ENCODE measurements at regions not wholly inside any gene's neighbourhood (a gene's known extent, or its start where the extent isn't known, plus 50 kb on each side); places are given as distances from the start of the nearest gene placed in this dataset.
"Not testable (repeated sequence)": the region's sequence is repeated elsewhere in the genome, so short reads cannot be mapped to it uniquely, and the experiment has no call there.

DNA sequence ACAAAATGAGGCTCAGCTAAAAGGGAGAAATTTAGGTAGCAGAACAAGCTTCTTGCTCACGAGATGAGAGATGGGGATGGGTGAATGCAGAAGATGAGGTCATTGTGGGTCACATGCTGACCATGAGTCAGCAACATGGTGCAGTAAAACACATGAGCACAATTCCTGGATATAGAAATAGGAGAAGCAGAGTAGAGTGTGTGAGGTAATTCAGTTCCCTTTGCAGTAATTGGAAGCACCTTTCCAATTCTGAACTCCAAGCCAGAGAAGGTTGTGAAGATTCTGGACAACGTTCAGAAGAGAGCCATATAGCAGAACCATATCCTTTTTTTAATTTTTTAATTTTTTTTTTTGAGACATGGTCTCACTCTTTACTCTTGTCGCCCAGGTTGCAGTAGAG lies 62.0 kb upstream of the LMNTD1 start:
- no peak for DNase-seq

GRCh38 chr12:25616286-25616685 lies 63.2 kb upstream of the LMNTD1 start:
- DNase-seq: no peak

DNA sequence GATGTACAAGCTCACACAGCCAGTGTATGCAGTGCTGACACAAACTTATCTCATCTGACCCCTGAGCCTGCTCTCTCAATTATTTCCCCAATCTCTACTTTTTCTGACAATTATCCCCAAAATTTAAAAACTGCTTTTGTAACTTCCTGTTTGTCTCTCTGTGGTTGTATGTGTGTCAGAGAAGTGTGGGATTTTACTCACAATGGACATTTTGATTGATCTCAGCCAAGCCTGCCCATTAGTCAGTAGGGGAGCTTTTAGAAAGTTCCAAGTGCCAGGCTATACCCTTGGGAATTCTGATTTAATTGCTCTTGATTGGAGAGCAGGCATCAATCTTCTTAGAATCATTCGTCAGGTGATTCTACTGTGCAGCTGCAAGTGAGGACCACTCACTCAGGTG lies 64.9 kb upstream of the LMNTD1 start:
- DNase-seq: no peak

GRCh38 chr12:25623816-25624215 lies 70.7 kb upstream of the LMNTD1 start:
- no peak for DNase-seq

- DNase-seq: no peak
Observed at GRCh38 chr12:25625146-25625545, 72.1 kb upstream of the LMNTD1 start.

DNA sequence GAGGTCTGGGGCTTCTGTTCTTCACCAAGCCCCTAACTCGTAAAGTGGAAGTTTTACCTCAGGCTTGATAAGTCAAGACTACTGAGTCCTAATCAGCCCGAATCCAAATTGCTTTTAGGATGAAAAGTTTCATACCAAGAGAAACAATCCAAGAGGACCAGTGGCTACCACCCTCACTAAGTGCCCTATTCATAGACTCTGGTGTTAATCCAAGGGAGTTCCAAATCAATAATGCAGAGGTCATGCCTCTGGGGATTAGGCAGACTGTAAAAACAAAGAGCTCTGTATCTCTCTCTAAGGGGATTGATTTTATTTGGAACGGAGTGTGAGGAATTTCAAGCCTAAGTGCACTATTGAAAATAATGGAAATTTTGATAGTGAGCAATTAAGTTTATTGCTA lies 76.3 kb upstream of the LMNTD1 start:
- no peak for DNase-seq

- DNase-seq: not testable (repeated sequence)
Observed at GRCh38 chr12:25630735-25631515, 77.8 kb upstream of the LMNTD1 start.

DNA sequence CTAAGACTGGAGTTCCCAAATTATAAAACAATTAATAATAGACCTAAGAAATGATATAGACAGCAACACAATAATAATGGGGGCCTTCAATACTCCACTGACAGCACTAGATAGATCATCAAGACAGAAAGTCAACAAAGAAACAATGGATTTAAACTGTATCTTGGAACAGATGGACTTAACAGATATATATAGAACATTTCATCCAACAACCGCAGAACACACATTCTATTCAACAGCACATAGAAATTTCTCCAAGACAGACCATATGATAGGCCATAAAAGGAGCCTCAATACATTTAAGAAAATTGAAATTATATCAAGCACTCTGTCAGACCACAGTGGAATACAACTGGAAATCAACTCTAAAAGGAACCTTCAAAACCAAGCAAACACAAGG lies 80.1 kb upstream of the LMNTD1 start:
- not testable (repeated sequence) for DNase-seq

DNA sequence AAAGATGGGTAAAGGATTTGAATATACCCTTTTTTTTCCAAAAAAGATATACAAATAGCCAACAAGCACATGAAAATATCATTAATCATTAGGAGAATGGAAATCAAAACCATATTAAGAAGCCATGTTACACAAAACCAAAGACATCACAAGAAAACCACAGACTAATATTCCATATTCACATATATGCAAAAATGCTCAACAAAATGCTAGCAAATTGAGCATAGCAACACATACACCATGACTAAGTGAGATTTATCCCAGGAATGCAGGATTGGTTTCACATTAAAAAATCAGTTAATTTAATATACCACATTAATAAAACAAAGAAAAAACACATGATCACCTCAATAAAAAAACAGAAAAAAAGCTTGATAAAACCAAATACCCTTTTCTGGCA lies 84.7 kb upstream of the LMNTD1 start:
- no peak for DNase-seq

GRCh38 chr12:25639406-25639805 lies 86.3 kb upstream of the LMNTD1 start:
- no peak for DNase-seq

GRCh38 chr12:25644979-25645378 lies 91.9 kb upstream of the LMNTD1 start:
- DNase-seq: no peak

DNA sequence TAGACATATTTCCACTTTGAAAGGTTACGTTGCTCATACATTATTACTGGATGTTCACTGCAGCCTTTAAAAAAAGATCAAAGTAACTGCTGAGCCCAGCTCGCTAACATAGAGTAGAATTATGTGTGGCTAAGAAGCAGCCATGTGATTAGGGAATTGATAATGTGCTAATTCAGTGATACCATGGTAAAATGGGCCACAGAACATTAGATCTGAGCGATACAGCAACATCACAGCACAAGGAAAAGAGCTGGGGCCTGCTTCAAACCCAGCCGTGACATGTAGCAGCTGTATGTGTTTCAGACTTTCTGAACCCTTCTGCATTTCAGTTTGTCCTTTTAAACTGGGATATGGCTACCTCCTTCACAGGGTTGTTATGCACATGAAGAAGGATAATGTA lies 92.3 kb upstream of the LMNTD1 start:
- no peak for DNase-seq

DNA sequence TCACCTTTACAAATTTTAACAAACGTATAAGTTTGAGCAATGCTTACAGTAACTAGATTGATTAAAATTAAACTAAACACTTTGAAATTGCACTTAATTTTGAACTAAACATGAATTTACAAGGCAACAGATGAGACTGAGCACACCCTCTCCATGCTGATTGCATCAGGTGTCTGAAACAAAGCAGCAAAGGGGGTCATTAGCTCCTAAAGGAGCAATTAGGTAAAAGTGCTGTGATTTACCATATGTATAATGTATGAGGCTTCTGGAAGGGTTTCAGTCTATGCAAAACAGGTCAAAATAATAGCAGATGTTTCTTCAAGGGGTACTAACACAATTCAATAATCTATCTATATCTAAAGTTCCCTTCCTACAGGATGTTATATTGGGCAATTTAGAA lies 98.8 kb upstream of the LMNTD1 start:
- no peak for DNase-seq

- DNase-seq: no peak
Observed at GRCh38 chr12:25652371-25652770, 99.3 kb upstream of the LMNTD1 start.

DNA sequence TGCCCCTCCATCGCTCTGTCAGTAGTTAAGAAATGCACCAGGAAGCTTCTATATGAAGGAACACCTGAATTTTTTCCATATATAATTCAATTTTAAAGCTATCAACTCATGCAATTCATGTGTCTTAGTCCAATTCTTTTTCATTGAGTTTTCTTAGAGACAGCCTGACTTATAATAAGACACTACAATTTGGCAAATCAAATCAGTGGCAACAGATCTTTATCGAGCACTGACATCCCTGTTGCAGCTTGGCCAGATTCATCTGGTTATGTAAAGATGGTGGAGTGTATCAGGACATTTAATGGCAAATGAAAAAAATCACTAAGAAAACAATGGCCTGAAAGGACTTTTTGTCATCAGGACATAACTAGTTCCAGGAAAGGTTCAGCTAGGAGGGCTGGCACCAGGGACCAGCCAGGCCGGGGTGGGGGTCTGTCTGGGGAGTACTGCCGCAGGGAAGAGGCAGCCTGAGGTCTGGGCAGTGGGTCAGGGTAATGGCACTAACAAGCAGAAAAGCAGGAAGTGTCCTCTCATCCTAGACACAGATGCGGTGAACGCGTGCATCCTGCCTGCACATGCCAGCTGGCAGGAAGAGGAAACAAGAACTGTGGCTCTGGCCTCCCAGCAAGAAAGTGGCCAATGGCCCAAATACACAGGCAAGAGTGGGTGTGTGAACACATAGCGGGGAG lies 100.5 kb upstream of the LMNTD1 start:
- peak in 1 of 2 donors; percentile 32 for DNase-seq

- no peak for DNase-seq
Observed at GRCh38 chr12:25655702-25656101, 102.6 kb upstream of the LMNTD1 start.

GRCh38 chr12:25659621-25660020 lies 106.5 kb upstream of the LMNTD1 start:
- DNase-seq: no peak

GRCh38 chr12:25670076-25671055 lies 117.3 kb upstream of the LMNTD1 start:
- no peak for DNase-seq

- no peak for DNase-seq
Observed at GRCh38 chr12:25675808-25676207, 122.7 kb upstream of the LMNTD1 start.

DNA sequence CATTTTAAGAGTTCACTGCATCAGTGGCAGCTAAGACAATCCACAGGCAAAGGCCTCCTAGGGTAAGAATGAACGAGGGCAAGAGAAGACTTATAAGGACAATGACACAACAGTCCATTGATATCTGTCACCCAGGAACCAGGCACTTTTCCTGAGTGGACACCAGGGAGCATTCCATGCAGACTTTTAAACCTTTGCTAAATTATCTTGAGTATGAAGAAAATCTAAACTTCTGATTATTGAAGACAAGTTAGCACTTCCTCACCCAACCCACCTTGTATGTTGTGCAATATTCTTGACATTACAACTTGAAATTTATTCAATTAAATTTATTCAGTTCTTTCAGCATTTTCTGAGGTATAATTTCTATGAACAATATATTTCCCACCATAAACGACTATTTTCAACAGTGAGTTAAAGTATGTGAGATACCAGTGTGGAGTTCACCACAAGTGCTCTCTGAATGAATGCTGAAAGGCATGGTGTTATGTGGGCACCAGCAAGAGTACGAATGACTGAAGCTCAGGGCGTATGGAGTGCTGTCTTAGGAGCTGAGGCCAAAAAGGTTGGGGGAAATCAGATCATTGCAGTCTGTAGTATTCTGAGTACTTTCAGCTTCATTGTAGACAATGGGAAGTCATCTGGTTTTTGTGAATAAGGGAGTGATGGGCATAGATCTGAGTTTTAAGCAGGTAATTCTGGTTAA lies 124.3 kb upstream of the LMNTD1 start:
- no peak for DNase-seq

- DNase-seq: no peak
Observed at GRCh38 chr12:25681580-25681979, 128.5 kb upstream of the LMNTD1 start.

DNA sequence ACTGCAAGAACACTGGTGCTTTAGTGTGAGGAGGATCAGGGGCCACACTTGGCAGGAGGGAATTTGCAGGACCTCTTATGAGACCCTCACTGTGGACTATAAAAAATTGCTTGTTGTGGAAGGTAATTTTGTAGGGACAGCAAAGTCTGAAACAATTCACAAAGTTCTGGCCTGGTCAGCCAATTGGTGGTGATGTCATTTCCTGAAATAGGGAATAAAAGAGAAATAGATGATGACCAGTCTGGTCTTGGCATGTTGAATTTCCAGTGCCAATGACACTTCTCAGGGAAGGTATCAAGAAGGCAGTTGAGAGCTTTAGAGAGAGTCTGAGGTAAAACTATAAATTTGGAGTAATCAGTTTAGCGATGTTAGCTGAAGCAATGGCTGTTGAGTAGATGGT lies 129.3 kb upstream of the LMNTD1 start:
- no peak for DNase-seq

DNA sequence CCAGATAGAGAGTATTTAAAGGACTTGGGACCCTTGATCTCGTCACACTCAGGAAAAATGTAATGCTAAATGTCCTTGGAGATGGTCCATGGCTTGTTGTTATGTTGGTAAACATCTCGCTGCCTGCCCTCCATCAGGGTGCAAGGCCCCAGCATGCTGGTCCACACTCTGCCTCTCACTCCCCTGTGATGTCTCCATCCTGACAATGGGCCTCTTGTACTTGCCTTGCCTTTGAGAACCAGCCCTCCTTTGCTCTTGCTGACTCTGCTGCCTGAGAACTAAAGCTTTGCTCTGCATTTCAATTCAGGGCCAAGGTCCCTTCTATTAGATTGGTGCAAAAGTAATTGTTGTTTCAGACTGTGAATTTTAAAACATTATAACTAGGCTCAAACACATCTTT lies 131.0 kb upstream of the LMNTD1 start:
- DNase-seq: no peak

Measured in bone marrow (tissue), 2 donors.